SIG-M5 (cell line): ENCODE measurements at regions not wholly inside any gene's neighbourhood (a gene's known extent, or its start where the extent isn't known, plus 50 kb on each side); places are given as distances from the start of the nearest gene placed in this dataset.
"Not testable (repeated sequence)": the region's sequence is repeated elsewhere in the genome, so short reads cannot be mapped to it uniquely, and the experiment has no call there.

Experiments
- DNase-seq: peaks from one replicate; lab custom pipeline; 2025; lab: John Stamatoyannopoulos, UW

- DNase-seq = no peak
Measured at GRCh38 chr6:66599541-66599940, 892.5 kb upstream of the EYS start.

- no peak for DNase-seq
Measured at GRCh38 chr6:66578362-66578761, 871.3 kb upstream of the EYS start.

GRCh38 chr6:66568271-66568670, 861.2 kb upstream of the EYS start:
- DNase-seq = no peak

- no peak for DNase-seq
Measured at GRCh38 chr6:66561479-66561878, 854.5 kb upstream of the EYS start.

- DNase-seq = no peak
Measured at GRCh38 chr6:66558189-66558588, 851.2 kb upstream of the EYS start.

GRCh38 chr6:66556936-66557335, 849.9 kb upstream of the EYS start:
- no peak for DNase-seq

GRCh38 chr6:66555082-66555481, 848.1 kb upstream of the EYS start:
- DNase-seq = no peak

- no peak for DNase-seq
Measured at GRCh38 chr6:66553441-66553840, 846.4 kb upstream of the EYS start.

GRCh38 chr6:66538551-66539135, 831.6 kb upstream of the EYS start:
- DNase-seq = no peak

GRCh38 chr6:66533921-66534404, 826.9 kb upstream of the EYS start:
- DNase-seq = no peak

GRCh38 chr6:66526061-66526460, 819.0 kb upstream of the EYS start:
- no peak for DNase-seq

GRCh38 chr6:66522864-66523263, 815.8 kb upstream of the EYS start:
- no peak for DNase-seq

- DNase-seq = no peak
Measured at GRCh38 chr6:66516377-66516776, 809.4 kb upstream of the EYS start.

GRCh38 chr6:66508433-66508832, 801.4 kb upstream of the EYS start:
- DNase-seq = no peak

- no peak for DNase-seq
Measured at GRCh38 chr6:66499851-66500250, 792.8 kb upstream of the EYS start.

GRCh38 chr6:66496659-66497058, 789.6 kb upstream of the EYS start:
- no peak for DNase-seq

GRCh38 chr6:66494643-66495042, 787.6 kb upstream of the EYS start:
- DNase-seq = not testable (repeated sequence)

- DNase-seq = no peak
Measured at GRCh38 chr6:66489269-66489987, 782.4 kb upstream of the EYS start.

GRCh38 chr6:66481216-66481615, 774.2 kb upstream of the EYS start:
- DNase-seq = no peak

- DNase-seq = no peak
Measured at GRCh38 chr6:66478705-66479104, 771.7 kb upstream of the EYS start.

- no peak for DNase-seq
Measured at GRCh38 chr6:66435321-66435720, 728.3 kb upstream of the EYS start.

- no peak for DNase-seq
Measured at GRCh38 chr6:66429210-66429609, 722.2 kb upstream of the EYS start.

- no peak for DNase-seq
Measured at GRCh38 chr6:66423047-66423446, 716.0 kb upstream of the EYS start.

- no peak for DNase-seq
Measured at GRCh38 chr6:66421570-66421969, 714.5 kb upstream of the EYS start.
